ENCODE measurements at regions not wholly inside any gene's neighbourhood (a gene's known extent, or its start where the extent isn't known, plus 50 kb on each side); places are given as distances from the start of the nearest gene placed in this dataset.

DNA sequence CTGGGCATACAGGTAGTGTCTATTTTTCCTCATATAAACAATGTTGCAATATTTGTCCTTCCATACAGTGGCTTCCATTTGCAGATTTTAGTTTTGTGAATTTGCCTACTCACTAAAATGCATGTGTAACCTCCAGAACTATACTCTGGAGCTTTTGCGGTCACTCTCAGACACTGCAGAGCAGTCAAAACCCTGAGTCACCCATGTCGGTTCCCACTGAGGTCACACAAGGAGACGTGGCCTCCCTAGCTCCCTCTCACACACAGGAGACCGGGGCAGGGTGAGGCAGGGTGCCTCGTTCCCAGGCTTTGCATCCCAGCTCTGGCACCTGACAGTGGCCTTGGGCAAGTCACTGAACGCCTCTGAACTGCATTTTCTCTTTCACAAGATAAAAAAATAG is 55.5 kb upstream of the ZNF354A start:
- intact Hi-C loops (cut with DNase I; ENCODE audit: low total_unique reads) = no loop called here
- 66 to 75% methylated on average over 6 of the region's 6 CpGs for WGBS, 2 donors
- no peak overlapping the region for H3K27ac ChIP-seq
- H3K4me1 ChIP-seq = peaks cover 4% of the 10 kb centered on the region
- no peaks in the 10 kb centered on the region for H3K9me3 ChIP-seq
- H3K36me3 ChIP-seq (ENCODE audit: low read depth, missing control alignments) = no peaks in the 10 kb centered on the region
- no peaks in the 10 kb centered on the region for H3K27me3 ChIP-seq
- DNase-seq = no peak
- TF ChIP-seq, protein P1, sequence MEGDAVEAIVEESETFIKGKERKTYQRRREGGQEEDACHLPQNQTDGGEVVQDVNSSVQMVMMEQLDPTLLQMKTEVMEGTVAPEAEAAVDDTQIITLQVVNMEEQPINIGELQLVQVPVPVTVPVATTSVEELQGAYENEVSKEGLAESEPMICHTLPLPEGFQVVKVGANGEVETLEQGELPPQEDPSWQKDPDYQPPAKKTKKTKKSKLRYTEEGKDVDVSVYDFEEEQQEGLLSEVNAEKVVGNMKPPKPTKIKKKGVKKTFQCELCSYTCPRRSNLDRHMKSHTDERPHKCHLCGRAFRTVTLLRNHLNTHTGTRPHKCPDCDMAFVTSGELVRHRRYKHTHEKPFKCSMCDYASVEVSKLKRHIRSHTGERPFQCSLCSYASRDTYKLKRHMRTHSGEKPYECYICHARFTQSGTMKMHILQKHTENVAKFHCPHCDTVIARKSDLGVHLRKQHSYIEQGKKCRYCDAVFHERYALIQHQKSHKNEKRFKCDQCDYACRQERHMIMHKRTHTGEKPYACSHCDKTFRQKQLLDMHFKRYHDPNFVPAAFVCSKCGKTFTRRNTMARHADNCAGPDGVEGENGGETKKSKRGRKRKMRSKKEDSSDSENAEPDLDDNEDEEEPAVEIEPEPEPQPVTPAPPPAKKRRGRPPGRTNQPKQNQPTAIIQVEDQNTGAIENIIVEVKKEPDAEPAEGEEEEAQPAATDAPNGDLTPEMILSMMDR (IDR thresholded peaks at IDR 0.05) = no peak
- no peak for TF ChIP-seq POLR2A (IDR thresholded peaks at IDR 0.05)
- no peak overlapping the region for H3K4me3 ChIP-seq

GRCh38 chr5:178784391-178784790 is 53.9 kb upstream of the ZNF354A start:
- TF ChIP-seq, protein P1 (IDR thresholded peaks at IDR 0.05) = no peak
- no peak for TF ChIP-seq POLR2A (IDR thresholded peaks at IDR 0.05)
- no peaks in the 10 kb centered on the region for H3K9me3 ChIP-seq
- H3K4me3 ChIP-seq = no peak overlapping the region
- intact Hi-C loops (cut with DNase I; ENCODE audit: low total_unique reads) = no loop called here
- no peaks in the 10 kb centered on the region for H3K27me3 ChIP-seq
- WGBS, 2 donors = 92 to 97% methylated on average over 2 of the region's 2 CpGs
- no peak overlapping the region for H3K27ac ChIP-seq
- no peaks in the 10 kb centered on the region for H3K36me3 ChIP-seq (ENCODE audit: low read depth, missing control alignments)
- DNase-seq = no peak
- peaks cover 4% of the 10 kb centered on the region for H3K4me1 ChIP-seq

DNA sequence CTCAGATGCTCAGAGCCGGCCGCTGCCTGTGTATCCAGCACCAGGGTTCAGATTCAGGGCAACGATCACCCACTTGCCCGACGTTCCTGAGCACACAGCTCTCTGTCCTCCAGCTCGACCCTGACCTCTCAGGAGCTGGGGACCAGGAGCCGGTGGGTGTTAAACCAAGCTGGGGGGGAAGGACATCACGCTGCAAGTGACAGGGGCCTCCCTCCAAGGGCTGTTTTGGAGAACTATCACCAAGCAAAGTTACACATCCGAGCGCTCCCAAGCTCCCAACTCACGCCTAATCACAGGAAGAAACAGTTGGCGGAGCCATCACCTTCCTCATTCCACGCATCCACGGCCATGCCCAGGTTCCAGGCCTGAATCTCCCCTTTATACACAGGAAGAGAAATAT is 51.5 kb upstream of the ZNF354A start:
- H3K4me3 ChIP-seq = no peak overlapping the region
- H3K9me3 ChIP-seq = no peaks in the 10 kb centered on the region
- H3K4me1 ChIP-seq = peaks cover 4% of the 10 kb centered on the region
- TF ChIP-seq, protein P1 (IDR thresholded peaks at IDR 0.05) = no peak
- no peak for TF ChIP-seq POLR2A (IDR thresholded peaks at IDR 0.05)
- no peak for DNase-seq
- no peaks in the 10 kb centered on the region for H3K27me3 ChIP-seq
- no peak overlapping the region for H3K27ac ChIP-seq
- no peaks in the 10 kb centered on the region for H3K36me3 ChIP-seq (ENCODE audit: low read depth, missing control alignments)
- 78 to 97% methylated on average over 6 to 14 of the region's 14 CpGs for WGBS, 2 donors
- intact Hi-C loops (cut with DNase I; ENCODE audit: low total_unique reads) = no loop called here

GRCh38 chr5:178780581-178781498 is 50.4 kb upstream of the ZNF354A start:
- intact Hi-C loops (cut with DNase I; ENCODE audit: low total_unique reads) = no loop called here
- Histone ChIP-seq H3K27ac (no peak overlapping the region), H3K36me3 (ENCODE audit: low read depth, missing control alignments) (no peaks in the 10 kb centered on the region), H3K9me3 (no peaks in the 10 kb centered on the region), H3K4me3 (no peak overlapping the region), H3K27me3 (no peaks in the 10 kb centered on the region), H3K4me1 (peaks cover 4% of the 10 kb centered on the region)
- WGBS, 2 donors = 76 to 80% methylated on average over 25 to 27 of the region's 27 CpGs
- no peak for DNase-seq
- TF ChIP-seq, protein P1 (IDR thresholded peaks at IDR 0.05) = no peak
- TF ChIP-seq POLR2A (IDR thresholded peaks at IDR 0.05) = no peak
